Choroid plexus epithelial cell (primary cell): ENCODE measurements at regions not wholly inside any gene's neighbourhood (a gene's known extent, or its start where the extent isn't known, plus 50 kb on each side); places are given as distances from the start of the nearest gene placed in this dataset.

ENCODE experiments used
- DNase-seq: peaks from one replicate; pipeline ENCODE4 v3.0.0-alpha.2; 2010; ENCODE audit warnings: low read depth
- H3K4me3 ChIP-seq: 2 replicates; pipeline ENCODE4 v1.5.1; 2011; ENCODE audit warnings: low read depth, mild to moderate bottlenecking, control low read depth, low read length, moderate library complexity
- CTCF ChIP-seq: conservative IDR thresholded peaks from 2 replicates; pipeline ENCODE4 v1.5.1; 2011; ENCODE audit warnings: low read depth, mild to moderate bottlenecking, control low read depth, inconsistent platforms, low read length, moderate library complexity

DNA sequence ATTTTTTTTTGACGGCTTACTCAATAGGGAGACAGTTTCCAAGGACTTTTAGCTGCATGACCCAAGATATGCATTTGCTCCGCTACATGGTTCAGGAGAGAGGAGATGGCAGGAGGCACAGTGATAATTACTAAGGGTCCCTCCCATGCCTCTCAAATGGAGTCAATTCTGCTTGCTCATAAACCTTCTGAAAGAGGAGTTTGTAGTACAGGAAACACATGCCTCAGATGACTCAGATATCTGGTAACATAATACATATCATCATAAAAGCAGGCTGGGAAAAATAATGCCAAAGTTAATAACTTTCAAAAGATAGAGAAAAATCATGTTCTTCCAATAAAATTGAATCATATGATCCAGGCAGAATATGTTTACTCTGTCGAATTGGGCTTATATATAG, 97.6 kb upstream of the DEFB112 start:
- no peak overlapping the region for H3K4me3 ChIP-seq
- DNase-seq = no peak
- TF ChIP-seq CTCF = no peak

DNA sequence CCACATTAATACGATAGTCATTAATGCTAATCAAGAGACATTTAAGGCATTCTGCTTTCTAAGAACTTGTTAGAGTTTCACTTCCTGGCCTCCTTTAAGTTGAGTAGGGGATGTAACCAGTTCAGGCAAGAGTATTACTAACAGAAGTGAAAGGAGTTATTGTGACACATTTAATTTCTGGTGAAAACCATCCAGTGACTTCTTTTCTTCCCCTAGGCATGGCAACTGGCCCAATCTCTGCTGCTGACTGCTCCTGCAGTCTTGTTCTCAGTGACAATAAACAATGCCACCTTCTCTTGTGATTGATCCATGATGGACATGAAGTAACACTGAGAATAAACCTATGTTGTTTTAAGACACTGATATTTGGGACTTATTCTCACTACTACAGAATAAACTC, 130.9 kb upstream of the DEFB112 start:
- DNase-seq = no peak
- H3K4me3 ChIP-seq = no peak overlapping the region
- TF ChIP-seq CTCF = no peak

- no peak for TF ChIP-seq CTCF
- DNase-seq = no peak
- no peak overlapping the region for H3K4me3 ChIP-seq
Observed at GRCh38 chr6:50185006-50185405, 135.3 kb upstream of the DEFB112 start.

GRCh38 chr6:50187351-50187921, 137.7 kb upstream of the DEFB112 start:
- H3K4me3 ChIP-seq = no peak overlapping the region
- no peak for DNase-seq
- TF ChIP-seq CTCF = no peak

DNA sequence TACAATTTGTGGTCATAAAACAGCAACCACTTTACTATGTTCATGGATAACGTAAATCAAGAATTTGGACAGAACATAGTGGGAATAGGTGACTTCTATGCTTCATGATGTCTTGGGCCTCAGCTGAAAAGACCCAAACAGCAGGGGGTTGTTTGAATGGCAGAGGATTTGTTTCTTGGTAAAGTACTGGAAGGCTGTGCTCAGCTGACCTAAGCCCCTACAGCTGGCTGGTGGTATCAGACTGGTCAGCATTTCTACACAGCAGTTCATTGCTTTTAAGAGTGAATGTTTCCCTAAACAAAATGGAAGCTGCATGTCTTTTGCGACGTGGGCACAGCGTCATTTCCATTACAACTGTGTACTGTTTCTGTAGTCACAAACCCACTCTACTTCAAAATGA, 148.5 kb upstream of the DEFB112 start:
- TF ChIP-seq CTCF = no peak
- DNase-seq = no peak
- no peak overlapping the region for H3K4me3 ChIP-seq

GRCh38 chr6:50202766-50203165, 153.0 kb upstream of the DEFB112 start:
- TF ChIP-seq CTCF = no peak
- no peak overlapping the region for H3K4me3 ChIP-seq
- DNase-seq = no peak

GRCh38 chr6:50211582-50211981, 161.9 kb upstream of the DEFB112 start:
- no peak for TF ChIP-seq CTCF
- no peak overlapping the region for H3K4me3 ChIP-seq
- no peak for DNase-seq
